NCI-H526 treated with DMSO at 0.1 percent for 48 hours (cell line): ENCODE measurements at regions not wholly inside any gene's neighbourhood (a gene's known extent, or its start where the extent isn't known, plus 50 kb on each side); places are given as distances from the start of the nearest gene placed in this dataset.

ENCODE experiments used
- DNase-seq: peaks from one replicate; lab custom pipeline; 2025; lab: John Stamatoyannopoulos, UW

DNA sequence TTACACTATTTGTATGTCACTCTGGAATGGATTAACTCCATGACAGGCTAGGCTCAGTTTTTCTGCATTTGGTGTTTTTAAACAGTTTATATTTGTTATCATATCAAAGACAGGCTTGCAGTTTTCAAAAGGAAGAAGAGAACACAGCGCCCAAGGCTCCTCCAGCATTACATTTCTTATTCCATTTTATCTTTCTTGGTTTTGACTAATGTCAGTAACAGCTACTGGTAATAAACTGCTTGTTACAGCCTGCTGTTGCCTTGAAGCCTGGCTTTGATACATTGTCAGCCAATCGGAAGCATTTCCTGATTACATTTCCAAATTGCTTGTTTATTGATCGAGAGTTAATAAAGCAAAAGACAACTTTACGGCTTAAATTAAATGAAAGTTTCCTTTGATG is 166.0 kb upstream of the MDFIC start:
- no peak for DNase-seq

DNA sequence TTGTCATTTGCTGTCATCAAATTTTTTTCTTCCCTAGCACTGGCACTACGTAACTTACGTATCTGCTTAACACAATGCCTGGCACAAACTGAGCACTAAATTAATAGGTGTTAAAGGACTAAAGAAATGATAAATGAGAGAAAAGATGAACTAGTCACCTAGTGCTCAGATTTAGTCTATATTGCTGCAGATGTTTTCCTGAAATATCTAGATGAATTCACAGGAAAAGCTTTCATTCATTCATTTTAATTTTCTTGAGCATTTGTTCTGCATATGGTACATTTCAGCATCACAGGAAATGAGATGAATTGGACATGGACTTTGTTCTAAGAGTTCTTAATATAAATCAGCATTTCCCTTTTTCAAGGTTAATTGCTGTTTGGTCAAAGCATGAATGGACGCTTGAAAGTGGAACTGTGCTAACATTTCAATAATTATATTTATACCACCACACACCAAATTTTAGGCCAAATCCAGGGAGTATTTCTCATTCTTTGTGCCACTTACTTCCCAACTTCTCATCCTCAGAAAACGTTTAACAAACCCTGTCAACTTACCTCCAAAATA is 163.2 kb upstream of the MDFIC start:
- DNase-seq: no peak

DNA sequence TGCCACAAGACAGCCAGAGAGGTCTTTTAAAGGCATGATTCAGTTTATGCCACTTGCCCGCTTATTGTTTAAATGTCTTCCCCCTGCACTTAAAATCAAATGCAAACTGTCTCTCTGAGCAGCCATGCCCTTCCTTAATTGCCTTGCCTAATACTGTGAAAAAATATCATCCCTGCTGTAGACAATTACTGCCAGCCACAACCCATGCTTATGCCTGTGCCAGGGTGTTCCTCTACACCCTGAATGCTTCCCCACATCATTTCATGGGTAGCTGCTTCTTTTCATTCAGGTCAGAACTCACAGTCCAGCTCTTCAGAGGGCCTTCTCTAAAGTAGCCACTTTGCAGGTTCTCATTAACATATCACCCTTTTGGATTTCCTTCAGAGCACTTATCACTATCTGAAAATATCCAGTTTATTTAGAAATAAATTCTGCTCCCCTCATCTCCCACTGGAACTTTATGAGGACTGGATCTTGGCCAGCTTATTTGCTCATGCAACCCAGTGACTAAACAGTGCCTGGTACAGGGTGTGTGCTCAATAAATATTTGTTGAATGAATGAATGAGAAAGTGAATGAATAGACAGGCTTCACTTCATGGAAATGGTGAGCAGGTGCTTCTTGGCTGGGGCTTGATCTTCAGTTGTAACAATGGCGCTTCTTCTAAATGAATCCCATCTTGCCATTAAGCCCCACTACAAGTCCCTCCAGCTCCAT is 162.4 kb upstream of the MDFIC start:
- DNase-seq: no peak

DNA sequence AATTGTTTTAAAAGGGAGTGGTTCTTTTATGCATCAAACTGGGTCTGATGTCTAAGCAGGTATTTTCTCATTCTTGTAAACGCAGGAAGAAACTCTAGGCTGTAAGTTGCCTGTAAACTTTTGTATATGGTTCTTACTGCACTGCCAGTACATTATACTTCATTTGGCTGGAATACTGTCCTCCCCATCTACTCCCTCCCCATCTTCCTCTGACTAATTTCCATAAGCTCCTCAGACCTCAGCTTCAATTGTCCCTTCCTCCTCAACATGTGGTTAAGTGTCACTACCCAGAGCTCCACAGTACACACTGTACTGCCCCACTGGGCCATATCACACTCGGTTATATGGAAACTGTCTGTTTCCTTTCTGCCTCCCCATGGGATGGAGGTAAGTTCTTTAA is 161.4 kb upstream of the MDFIC start:
- no peak for DNase-seq

DNA sequence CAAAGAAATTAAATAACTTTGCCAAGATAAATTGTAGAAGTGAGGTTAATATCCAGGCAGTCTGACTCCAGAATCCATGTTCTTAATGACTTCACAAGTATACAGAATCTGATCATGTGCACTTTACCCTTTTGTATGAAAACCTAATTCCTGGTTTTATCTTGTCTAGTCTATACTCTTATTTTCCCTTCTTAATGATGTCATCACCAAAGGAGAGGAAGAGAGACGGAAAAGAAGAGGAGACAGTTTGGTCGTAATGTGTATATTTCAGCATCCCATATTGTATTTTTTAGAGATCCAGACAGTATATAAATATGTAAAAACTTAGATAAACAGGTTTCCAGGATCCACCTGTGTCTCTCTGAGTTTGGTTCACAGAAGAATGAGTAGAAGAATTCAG is 159.9 kb upstream of the MDFIC start:
- no peak for DNase-seq

DNA sequence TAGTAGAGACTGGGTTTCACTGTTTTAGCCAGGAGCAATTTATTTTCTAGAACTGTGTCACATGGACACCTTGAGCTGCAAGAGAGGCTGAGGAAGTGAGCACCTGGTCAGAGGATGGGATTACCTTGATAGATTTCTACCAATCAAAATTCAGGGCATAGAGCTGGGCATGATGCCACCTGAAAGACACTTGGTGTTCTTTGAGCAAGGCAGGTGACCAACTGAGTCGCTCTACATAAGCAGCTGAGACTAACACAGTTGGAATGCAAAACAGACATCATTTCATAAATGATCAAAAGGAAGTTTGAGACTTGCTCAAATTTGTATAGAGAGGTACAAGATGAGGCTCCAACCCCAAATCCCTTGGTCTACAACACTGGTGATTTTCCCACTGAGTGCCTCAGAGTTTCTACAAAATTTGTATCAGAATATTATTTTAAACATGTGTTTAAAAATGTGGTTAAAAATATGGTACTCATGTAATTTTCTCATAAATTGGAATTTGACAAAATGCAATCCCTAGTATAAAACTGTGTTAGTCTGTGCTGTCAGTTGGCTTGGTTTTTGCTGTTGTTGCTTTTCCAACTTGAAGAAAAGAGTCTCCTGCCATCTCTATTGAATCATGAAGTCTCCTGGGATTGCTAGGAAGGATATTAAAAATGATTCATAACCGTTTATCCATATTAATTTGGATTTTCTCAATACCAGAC is 156.4 kb upstream of the MDFIC start:
- DNase-seq: no peak

DNA sequence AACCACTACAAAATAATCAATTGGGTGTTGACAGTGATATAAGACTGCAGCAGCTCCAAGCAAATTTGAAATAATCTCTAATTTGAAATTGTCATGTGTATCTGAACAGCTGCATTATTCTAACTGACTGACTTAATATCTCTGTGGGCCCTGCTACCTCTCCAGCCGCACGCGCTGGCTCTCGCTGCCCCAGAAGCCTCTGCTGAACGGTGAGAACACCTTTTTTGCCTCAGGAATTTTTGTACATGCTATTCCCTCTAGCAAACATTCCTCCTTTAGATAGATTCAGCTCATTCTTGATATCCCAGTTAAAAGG is 155.9 kb upstream of the MDFIC start:
- no peak for DNase-seq

DNA sequence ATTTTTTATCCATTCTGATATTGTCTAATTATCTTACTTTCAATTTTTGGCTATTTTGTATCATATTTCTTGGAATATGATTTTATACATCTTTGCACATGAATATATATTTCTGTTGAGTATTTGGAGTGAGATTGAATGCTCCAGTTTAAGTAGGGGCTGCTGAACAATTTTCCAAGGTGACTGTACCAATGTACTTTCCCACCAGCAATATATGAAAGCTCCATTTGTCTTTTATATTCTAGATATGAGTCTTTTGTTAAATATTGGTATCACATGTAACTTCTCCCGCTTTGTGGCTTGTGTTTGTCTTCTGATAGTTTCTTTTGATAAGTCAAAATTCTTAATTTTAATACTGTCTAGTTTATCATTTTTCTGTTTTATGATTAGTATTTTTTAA is 144.6 kb upstream of the MDFIC start:
- DNase-seq: no peak

DNA sequence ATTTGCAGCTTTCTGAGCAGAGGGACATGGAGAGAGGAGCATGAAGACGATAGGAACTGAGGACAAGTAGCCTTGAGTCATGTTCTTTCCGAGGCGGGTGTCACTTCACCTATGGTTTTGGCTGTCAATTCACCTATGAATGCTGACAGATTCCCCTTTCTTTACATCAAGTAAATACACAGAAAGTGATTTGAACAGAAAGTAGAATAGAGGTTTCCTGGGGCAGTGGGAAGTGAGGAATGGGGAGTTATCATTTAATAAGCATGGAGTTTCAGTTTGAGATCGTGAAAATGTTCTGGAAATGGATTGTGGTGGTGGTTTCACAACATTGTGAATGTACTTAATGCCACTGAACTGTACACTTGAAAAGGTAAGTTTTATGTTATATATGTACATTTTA is 138.4 kb upstream of the MDFIC start:
- DNase-seq: no peak

DNA sequence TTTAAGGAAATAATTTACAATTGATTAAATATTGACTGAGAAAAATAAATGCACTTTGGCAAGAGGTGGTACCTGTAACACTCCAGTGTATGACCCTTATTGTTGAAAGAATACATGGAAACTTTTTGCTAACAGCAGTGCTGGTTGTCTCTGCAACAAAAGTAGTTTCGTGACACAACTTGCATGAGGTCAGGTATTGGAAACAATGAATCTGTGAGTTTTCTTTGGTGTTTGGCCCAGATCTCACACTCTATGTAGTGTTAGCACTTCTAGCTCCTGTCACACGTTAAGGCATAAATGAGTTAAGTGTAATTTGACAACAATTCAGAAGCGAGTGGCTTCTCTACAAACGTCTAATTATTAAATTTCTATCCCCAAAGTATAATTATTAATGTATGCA is 137.7 kb upstream of the MDFIC start:
- DNase-seq: no peak

DNA sequence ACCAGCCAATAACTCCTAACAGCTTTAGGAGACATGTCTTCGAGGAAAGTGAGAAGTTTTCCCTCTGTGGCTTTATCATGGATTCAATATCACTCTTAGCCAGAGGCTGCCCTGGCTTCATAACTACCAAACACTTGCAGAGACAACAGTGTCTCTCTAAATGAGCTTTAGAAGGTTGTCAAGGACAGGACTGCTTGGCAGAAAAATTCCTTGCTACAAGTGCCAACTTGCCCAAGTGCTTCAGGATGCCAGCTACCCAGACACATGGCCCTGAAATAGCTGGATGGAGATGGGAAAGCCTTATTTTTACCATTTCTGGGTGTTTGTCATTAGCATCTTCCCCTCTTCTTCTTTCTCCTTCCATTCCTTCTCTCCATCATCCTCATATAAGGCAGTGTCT is 137.1 kb upstream of the MDFIC start:
- no peak for DNase-seq

DNA sequence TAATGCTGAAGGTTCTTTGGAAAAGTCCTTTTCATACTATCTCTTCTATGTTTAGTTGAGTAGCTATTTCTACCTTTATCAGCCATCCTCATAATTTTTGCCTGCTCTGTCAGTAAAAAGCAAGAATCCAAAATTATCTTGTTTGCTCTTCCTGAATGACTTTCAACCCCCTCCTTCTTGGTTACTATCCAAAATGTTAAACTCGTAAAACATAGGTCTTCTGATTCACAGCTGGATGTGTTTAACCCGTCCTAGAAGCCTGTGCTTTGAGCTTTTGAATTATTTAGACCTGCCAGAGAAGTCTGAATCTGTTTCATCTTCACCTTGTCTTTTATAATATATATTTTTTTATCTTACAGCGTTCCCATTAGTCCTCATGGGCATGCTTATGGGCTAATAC is 136.4 kb upstream of the MDFIC start:
- no peak for DNase-seq

DNA sequence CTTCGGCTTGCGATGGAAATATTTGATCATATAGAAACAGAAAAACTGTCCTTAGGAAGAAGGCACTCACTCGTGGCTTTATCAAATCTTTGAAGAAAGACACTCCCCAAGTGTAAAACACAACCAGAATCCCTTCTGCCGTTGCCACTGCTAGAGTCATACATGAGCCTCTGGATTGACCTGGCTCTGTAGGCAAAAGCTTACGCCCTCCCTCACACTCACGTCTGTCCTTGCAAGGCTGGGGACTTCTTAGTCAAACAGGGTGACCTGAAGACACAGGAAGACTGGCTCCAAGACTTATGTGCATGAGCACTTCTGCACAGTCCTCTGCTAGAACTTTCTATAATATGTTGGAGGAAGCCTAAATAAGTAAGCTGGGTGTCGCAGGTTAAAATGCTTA is 135.4 kb upstream of the MDFIC start:
- no peak for DNase-seq

DNA sequence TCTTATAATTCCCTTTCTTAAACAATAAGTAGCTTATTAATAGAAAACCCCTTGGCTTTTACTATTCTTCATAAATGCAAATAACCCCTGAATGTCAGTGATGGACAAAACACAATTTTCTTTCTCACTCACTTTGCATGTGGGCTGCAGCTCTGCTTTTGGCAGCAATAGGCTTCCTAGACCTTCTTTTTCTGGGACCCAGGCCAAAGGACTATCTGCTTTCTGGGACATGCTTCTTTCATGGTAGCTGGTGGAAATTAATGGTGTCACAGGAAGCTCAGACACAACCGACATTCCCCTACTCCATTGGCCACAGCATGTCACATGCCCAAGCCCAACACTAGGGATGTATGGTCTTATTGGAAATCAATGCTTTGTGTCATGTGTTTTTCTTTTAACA is 134.3 kb upstream of the MDFIC start:
- DNase-seq: no peak

DNA sequence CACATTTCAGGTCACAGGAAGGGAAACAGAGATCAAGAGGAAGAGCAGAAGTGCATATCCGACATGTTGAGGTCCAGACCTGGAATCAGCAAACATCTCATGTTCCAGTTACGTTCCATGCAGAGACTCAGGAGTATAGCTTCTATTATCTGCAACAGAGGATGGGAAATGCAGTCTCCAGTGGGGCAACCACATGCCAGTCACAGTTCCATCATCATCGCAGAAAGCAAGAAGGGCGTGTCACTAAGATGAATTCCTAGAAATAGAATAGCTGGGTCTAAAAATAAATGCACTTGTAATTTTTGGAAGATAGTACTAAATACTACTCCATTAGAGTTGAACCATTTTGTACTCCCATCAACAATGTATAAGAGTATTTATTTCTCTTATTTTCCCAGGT is 133.2 kb upstream of the MDFIC start:
- no peak for DNase-seq

DNA sequence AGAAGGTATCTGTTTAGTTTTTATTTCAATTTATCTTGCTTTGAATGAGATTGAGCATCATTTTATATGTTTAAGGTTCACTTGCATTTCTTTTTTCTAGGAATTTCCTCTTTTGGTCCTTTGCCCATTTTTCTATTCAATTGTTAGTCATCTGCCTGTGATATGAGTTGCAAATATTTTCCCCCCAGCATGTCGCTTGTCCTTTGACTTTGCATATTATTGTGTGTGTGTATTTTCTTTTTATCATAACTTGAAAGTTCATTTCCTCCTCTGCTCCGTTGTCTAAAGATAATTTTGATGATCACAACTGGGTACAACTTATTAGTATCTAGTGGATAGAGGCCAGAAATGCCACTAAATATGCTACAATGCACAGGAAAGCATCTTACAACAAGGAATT is 132.7 kb upstream of the MDFIC start:
- DNase-seq: no peak

DNA sequence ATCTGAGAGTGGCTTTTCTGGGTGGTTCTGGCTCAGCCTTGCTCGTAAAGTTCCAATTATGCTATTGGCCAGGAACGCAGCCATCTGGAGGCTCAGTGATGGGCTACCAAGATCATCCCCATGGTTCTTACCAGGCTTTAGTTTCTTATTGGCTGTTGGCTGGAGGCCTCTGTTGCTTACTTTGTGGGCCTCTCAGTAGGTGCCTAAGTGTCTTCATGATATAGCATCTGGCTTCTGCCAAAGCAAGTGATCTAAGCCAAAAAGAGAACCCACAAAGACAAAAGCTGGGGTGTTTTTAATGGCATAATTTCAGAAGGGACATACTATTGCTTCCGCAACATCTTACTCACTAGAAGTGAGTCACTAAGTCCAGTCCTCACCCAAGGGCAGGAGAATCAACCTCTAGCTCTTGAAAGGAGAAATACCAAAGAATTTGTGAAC is 132.0 kb upstream of the MDFIC start:
- no peak for DNase-seq

DNA sequence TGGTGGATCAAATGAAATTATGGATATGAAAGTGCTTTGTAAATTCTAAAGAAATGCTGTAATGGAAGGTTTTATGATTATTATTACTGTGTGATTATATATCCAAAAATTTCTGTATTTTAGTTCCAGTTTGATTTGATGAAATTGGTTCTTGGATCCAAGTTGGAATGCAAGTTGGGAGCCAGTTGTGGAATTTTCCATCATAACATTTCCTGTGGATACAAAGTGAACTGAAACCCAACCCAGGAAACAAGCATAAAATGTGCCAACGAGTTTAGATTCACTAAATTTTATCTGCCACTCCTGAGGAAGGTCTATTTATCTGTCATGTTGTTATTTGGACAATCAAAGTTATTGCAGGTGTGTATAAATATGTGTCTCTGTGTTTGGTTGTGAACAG is 131.4 kb upstream of the MDFIC start:
- no peak for DNase-seq

DNA sequence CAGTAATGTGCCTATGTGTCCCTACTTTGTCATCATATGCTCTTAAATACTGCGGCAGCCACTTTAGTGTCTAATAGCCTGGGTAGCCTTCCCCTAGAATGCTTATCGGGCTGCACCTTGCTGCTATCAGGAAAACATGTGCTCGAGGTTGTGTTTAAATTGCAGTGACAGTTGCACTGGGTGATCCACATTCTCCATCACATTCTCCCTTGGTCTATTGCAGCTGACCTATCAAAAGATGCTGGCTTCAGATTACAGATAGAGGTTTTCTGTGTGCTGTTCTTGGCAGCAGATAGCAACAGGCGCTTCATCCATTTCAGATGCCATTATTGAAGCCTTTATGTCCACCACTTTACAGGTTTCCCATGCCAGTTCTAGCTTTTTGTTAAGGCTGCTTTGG is 130.1 kb upstream of the MDFIC start:
- DNase-seq: no peak

DNA sequence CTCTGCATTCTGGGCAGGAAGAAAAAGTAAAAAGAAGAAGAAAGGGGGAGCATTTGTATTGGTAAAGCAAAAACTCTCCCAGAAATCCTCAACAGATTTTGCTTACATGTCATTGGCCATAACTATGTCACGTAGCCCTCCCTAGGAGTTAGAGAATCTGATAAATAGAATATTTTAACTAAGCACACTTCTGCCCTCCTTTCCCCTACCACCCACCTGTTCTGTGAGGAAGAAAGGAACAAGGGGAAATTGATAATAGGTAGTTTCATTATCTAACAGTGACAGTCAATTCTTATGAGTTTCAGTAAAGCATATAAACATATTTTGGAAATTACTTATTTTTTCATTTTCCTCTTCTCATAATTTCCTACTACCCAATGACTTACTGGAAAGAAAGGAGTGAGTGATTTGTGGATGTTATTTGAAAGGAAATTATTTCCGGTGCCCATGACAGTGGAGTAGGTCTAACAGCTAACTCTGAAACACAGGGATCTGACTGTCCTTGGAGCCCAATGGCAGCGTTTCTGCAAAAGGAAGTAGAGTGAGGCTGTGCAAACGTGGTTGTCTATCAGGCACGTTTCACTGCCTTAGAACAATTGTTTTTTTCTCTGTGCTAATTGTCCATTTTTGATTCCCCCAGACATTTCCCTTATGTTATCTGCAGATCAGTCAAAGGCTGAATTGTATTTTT is 128.6 kb upstream of the MDFIC start:
- DNase-seq: no peak

DNA sequence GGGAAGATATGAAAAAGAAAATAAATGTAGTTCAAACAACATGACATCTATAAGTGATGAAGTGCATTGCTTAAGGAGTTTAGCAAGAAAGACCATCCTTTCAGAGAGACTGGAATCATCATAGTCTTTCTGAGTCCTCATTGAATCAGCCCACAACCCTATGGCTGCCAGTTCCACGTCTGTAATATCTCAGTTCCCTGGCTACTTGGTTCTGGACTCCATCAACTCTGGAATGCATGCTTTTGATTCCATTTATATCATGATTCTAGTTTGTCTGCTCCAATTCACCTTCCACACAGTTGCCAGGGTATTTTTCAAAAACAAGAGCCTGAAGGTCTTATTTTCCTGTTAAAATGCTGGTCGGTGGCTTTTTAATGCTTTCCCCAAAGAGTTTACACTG is 126.4 kb upstream of the MDFIC start:
- DNase-seq: no peak

DNA sequence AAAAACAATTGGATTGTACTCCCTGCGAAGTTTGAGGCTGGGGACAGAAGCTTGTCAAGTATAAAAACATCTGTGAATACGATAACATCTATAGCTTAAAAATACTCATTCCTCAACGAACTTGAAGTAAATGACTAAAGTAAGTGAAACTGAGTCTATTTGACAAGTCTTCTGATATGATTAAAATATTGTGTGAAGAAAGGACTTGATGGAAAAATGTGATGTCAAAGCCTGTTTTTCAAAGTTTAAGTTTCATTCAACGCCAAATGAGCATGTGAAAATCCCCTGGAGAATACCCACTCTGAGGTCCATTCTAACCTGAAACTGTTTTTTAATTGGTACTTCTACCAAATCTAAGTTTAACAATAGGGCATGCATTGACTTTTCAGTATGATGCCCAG is 122.3 kb upstream of the MDFIC start:
- DNase-seq: no peak

DNA sequence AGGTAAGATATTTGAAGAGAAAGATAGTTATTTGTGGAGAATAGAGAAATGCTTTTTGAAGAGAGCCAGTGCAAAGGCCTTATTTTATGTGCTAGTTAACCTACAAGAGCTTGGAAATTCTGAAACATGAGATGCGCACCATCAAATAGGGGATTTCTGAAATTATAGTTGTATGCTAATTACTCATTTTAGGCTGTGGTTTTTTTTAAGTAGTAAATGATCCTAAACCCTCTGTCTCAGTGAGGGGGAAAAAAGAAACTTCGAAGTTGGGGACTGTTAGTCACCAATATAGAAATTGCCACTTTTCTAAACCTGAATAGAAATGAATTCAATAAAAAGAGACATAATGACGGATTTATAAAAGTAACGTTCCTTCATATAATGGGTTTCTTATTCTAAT is 119.3 kb upstream of the MDFIC start:
- no peak for DNase-seq
